Frontal cortex (tissue), 3 donors: ENCODE measurements at regions not wholly inside any gene's neighbourhood (a gene's known extent, or its start where the extent isn't known, plus 50 kb on each side); places are given as distances from the start of the nearest gene placed in this dataset.

Source experiments
- DNase-seq, 2 donors: peaks; one replicate each; pipeline ENCODE4 v3.0.0; 2012; ENCODE audit warnings: low spot score in 2 of 2
- FAIRE-seq: peaks from 2 replicates; lab custom pipeline; 2012; peaks lifted over from hg19 to GRCh38; lab: Jason Lieb, UNC
- donor health status: control.
- donor health status: control.
- donor health status: control.

- DNase-seq (no peak), FAIRE-seq (no peak)
Observed at GRCh38 chr4:8775751-8776355, 95.8 kb downstream of the HMX1 start.

- DNase-seq, result no peak
- FAIRE-seq, result no peak
Observed at GRCh38 chr4:8775121-8775520, 96.5 kb downstream of the HMX1 start.

GRCh38 chr4:8774071-8774470 lies 97.6 kb downstream of the HMX1 start:
- DNase-seq (no peak), FAIRE-seq (no peak)

GRCh38 chr4:8773124-8773931 lies 98.3 kb downstream of the HMX1 start:
- FAIRE-seq (no peak), DNase-seq (no peak)

- FAIRE-seq, result no peak
- no peak for DNase-seq
Observed at GRCh38 chr4:8772499-8773123, 99.0 kb downstream of the HMX1 start.

GRCh38 chr4:8771666-8772065 lies 100.0 kb downstream of the HMX1 start:
- FAIRE-seq, result no peak
- no peak for DNase-seq

GRCh38 chr4:8771258-8771590 lies 100.4 kb downstream of the HMX1 start:
- FAIRE-seq, result no peak
- no peak for DNase-seq

- FAIRE-seq, result no peak
- no peak for DNase-seq
Observed at GRCh38 chr4:8770518-8771257, 101.0 kb downstream of the HMX1 start.

GRCh38 chr4:8769645-8770517 lies 101.8 kb downstream of the HMX1 start:
- DNase-seq (no peak), FAIRE-seq (no peak)

GRCh38 chr4:8768357-8768999 lies 103.2 kb downstream of the HMX1 start:
- DNase-seq, result no peak
- FAIRE-seq, result no peak

GRCh38 chr4:8766610-8767009 lies 105.0 kb downstream of the HMX1 start:
- FAIRE-seq (no peak), DNase-seq (no peak)

GRCh38 chr4:8765631-8766590 lies 105.7 kb downstream of the HMX1 start:
- DNase-seq, result no peak

GRCh38 chr4:8765084-8765483 lies 106.6 kb downstream of the HMX1 start:
- no peak for DNase-seq
- FAIRE-seq, result no peak

More at GRCh38 chr4:8765631-8766590, 105.7 kb downstream of the HMX1 start:
- no peak for FAIRE-seq

GRCh38 chr4:8763966-8764901 lies 107.4 kb downstream of the HMX1 start:
- DNase-seq, result no peak
- FAIRE-seq, result no peak

- FAIRE-seq (no peak), DNase-seq (no peak)
Observed at GRCh38 chr4:8762951-8763735, 108.5 kb downstream of the HMX1 start.

- DNase-seq (no peak), FAIRE-seq (no peak)
Observed at GRCh38 chr4:8762356-8762755, 109.3 kb downstream of the HMX1 start.
